Adrenal gland (tissue), 5 donors: ENCODE measurements at regions not wholly inside any gene's neighbourhood (a gene's known extent, or its start where the extent isn't known, plus 50 kb on each side); places are given as distances from the start of the nearest gene placed in this dataset.

Source experiments
- CTCF ChIP-seq, 6 experiments: fragments of 450-650 bp in 4 of 6; fragments of 200-600 bp in 2 of 6; sonication (generic) in 1 of 6; IDR thresholded peaks; 1 replicate in 5 of 6; 2 replicates in 1 of 6; pipeline versions ENCODE4 v1.5.1 to v1.8.0; 2016 to 2021; ENCODE audit warnings: antibody characterized with exemption in 6 of 6, mild to moderate bottlenecking in 2 of 6, moderate library complexity in 1 of 6
- POLR2A ChIP-seq, 2 donors: fragments of 450-650 bp; IDR thresholded peaks; one replicate each; pipeline ENCODE4 v1.6.1; 2017; ENCODE audit warnings: antibody characterized with exemption in 2 of 2, mild to moderate bottlenecking in 2 of 2, moderate library complexity in 1 of 2
- donor health status: DM: no; HTN: no; CAD: no.

- no peak for TF ChIP-seq CTCF (IDR thresholded peaks at IDR 0.05)
- no peak for TF ChIP-seq POLR2A (IDR thresholded peaks at IDR 0.05)
Observed at GRCh38 chr4:58849026-58849425, 1738.8 kb upstream of the IGFBP7 start.
